ENCODE measurements at regions not wholly inside any gene's neighbourhood (a gene's known extent, or its start where the extent isn't known, plus 50 kb on each side); places are given as distances from the start of the nearest gene placed in this dataset.

DNA sequence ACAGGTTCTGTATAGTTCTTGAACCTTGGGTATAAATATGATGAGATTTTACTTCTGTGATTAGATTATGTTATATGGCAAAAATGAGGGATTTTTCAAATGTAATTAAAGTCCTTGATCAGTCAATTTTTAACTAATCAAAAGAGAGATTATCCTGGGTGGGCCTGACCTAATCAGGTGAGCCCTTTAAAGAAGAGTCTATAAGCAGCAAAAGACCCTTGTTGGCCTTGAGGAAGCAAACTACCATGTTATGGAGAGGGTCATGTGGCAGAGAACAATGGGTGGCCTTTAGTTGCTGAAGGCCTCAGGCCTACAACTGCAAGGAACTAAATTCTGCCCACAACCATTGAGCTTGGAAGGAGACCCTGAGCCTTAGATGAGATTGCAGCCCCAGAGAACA is 102.5 kb upstream of the RIPOR2 start:
- DNase-seq (ENCODE audit: low read depth) = no peak

- DNase-seq (ENCODE audit: low read depth) = no peak
Observed at GRCh38 chr6:25038999-25039398, 103.2 kb upstream of the RIPOR2 start.

- no peak for DNase-seq (ENCODE audit: low read depth)
Observed at GRCh38 chr6:25041485-25042035, 105.8 kb upstream of the RIPOR2 start.

- DNase-seq (ENCODE audit: low read depth) = peak; percentile 64
Observed at GRCh38 chr6:25042036-25042521, 106.3 kb upstream of the RIPOR2 start.

GRCh38 chr6:25042536-25042935 is 106.8 kb upstream of the RIPOR2 start:
- DNase-seq (ENCODE audit: low read depth) = peak; percentile 42

- no peak for DNase-seq (ENCODE audit: low read depth)
Observed at GRCh38 chr6:25042984-25043725, 107.4 kb upstream of the RIPOR2 start.

DNA sequence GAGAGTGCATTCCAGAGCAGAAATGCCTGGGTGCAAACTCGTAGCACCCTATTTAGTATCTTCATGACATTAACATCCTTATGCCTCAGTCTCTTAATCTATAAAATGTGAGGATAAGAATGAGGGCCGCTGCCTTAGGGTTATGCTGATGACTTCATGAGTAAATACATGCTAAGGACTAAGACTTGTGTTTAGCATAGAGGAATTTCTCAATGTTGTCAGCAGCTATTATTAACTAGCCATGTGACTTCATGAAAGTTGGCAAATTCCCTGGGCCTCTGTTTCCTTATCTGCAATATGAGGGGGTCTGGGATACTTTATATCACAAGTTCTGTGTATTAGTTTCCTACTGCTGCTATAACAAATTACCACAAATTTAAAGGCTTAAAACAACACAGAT is 108.1 kb upstream of the RIPOR2 start:
- no peak for DNase-seq (ENCODE audit: low read depth)

DNA sequence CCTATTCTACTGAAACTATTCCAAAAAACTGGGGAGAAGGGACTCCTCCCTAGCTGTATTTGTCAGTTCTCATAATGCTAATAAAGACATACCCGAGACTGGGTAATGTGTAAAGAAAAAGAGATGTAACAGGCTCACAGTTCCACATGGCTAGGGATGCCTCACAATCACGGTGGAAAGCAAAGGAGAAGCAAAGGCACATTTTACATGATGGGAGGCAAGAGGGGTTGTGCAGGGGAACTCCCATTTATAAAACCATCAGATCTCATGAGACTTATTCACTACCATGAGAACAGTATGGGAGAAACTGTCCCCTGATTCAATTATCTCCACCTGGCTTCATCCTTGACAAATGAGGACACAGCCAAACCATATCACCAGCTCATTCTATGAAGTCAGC is 111.2 kb upstream of the RIPOR2 start:
- no peak for DNase-seq (ENCODE audit: low read depth)

- DNase-seq (ENCODE audit: low read depth) = peak; percentile 64
Observed at GRCh38 chr6:25050356-25050755, 114.6 kb upstream of the RIPOR2 start.

GRCh38 chr6:25051083-25051482 is 115.3 kb upstream of the RIPOR2 start:
- DNase-seq (ENCODE audit: low read depth) = no peak

- DNase-seq (ENCODE audit: low read depth) = no peak
Observed at GRCh38 chr6:25052181-25052580, 116.4 kb upstream of the RIPOR2 start.

DNA sequence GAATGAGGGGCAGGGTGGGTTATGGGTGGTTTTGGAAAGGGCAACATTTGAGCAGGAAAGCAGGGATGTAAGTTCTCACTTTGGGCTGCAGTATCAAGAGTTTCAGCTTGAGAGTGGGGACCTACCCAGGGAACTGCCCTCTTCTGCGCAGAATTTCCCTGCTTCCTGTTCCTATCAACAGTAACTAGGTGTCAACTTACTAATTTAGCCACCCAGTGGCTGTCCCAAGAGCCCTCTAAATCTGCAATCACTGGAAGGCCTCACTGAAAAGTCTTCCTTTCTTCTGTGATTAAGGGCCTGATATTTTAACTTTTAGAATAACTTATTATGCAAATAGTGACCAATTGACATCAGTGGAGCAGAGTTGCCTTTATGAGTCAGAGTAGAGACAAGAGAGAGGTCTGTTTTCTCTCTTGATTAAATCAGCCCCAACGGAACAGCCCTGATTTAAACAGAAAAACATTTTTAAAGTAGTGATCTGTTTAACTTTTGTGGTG is 118.2 kb upstream of the RIPOR2 start:
- DNase-seq (ENCODE audit: low read depth) = no peak

DNA sequence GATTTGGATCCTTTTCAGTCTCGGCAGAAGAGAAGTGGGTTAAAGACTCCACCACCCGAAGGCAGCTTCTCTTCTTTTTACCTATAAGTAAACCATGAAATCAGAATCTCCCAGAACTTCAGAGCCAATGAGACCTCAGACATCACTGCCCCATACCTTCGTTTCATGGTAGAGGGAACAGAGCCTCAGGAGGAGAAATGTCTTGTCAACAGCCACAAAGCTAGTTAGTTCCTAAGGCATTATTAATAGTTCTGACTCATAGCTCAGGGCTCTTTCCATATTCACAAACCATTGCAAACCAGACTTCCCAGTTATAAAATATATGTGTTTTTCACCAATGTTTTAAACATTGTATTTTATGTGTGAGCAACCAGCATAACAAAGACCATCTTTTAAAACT is 118.7 kb upstream of the RIPOR2 start:
- DNase-seq (ENCODE audit: low read depth) = no peak

DNA sequence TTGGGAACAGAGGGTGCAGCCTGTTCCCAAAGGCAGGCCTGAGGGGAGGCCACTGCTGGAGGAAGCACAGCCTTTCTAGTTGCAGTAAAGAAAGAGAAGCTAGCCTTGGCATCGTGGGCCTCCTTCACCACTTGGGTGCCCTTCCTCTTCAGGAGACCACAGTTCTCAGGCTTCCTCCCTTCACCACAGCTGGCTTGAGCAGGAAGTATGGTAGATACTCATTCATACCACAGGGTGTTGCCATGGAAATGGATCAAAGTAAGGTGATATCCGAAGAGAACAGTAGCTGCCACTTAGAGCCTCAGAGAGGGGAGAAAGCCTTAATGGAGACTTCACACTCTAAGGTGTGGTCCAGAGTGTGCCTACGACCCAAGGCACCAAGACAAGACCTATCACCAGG is 120.4 kb upstream of the RIPOR2 start:
- DNase-seq (ENCODE audit: low read depth) = peak; percentile 74

- no peak for DNase-seq (ENCODE audit: low read depth)
Observed at GRCh38 chr6:25057111-25057905, 121.5 kb upstream of the RIPOR2 start.

DNA sequence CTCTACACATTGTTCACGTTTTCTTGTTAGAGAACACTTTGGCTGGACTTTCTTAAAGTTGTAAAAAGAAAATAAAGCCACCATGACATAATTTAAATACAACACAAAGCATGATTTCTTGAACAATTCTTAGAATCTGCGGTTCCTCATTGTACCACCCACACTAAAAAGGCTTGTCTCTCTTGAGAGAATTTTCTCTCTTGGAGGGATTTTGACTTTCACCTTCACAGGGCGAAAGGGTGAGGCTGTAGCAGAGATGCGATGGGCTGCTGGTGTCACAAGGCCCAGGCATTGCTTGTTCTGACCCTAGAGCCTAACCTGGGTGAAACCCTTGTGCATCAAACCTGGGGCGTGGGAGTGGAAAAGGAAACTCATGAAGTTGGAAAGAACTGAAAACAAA is 122.7 kb upstream of the RIPOR2 start:
- no peak for DNase-seq (ENCODE audit: low read depth)

DNA sequence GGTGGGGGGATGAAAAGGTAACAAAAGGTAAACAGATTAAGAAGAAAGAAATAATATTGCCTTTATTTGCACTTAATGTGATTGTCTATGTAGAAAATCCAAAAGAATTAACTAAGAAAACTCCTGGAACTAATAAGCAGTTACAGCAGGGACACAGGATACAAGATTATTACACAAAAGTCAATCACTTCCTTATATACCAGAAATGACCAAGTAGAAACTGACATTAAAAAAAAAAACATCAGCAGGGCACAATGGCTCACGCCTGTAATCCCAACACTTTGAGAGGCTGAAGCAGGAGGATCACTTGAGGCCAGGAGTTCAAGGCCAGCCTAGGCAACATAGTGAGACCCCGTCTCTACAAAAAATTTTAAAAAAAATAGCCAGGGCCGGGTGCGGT is 123.2 kb upstream of the RIPOR2 start:
- DNase-seq (ENCODE audit: low read depth) = no peak

GRCh38 chr6:25060522-25060921 is 124.8 kb upstream of the RIPOR2 start:
- DNase-seq (ENCODE audit: low read depth) = no peak

DNA sequence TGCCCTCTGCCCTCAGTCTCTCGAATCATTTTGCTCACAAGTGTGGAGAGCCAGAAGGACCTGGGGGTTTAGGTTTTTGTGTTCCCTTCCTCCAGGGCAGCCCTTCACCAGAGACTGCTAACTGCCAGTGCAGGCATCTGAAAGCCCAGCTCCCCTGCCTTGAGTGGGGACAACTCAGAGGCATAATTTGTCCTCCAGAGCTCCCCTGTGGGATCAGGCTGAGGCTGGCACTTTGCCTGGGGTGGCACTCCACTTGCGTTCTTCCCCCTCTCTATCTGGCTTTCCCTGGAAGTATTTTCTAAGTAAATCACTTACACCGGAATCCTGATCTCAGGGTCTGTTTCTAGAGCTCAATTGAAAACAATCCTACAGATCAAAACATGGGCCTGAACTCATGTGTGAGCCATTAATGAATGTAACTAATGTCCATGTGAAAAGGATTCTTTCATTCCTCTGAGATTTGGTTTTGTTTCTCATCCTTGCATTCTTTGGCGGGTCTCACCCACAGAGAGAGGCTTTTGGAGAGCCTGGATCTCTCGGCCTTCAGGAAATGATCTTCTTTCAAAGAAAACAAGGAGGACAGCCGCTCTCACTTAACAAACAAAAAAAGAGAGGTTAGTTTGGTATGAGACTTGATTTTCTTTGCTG is 125.7 kb upstream of the RIPOR2 start:
- no peak for DNase-seq (ENCODE audit: low read depth)

GRCh38 chr6:25062070-25062811 is 126.5 kb upstream of the RIPOR2 start:
- DNase-seq (ENCODE audit: low read depth) = no peak

GRCh38 chr6:25064006-25064405 is 128.2 kb upstream of the RIPOR2 start:
- DNase-seq (ENCODE audit: low read depth) = no peak

DNA sequence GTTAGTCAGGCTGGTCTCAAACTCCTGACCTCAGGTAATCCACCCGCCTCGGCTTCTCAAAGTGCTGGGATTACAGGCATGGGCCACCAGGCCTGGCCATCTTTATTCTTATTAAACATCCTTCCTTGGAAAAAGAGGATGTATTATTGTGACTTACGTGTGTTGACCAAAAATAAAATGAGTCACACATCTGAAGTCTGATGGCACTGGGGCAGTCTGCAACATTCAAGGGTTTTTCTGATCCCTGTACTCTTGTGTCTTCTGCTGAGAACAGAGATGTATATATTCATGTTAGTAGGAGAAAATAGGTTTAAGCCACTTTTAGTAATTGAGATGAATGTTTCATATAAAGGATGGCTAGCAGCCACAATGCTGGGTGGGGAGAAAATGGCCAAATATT is 129.9 kb upstream of the RIPOR2 start:
- no peak for DNase-seq (ENCODE audit: low read depth)

All from T-helper 22 cell (primary cell).